ENCODE measurements at regions not wholly inside any gene's neighbourhood (a gene's known extent, or its start where the extent isn't known, plus 50 kb on each side); places are given as distances from the start of the nearest gene placed in this dataset.

DNA sequence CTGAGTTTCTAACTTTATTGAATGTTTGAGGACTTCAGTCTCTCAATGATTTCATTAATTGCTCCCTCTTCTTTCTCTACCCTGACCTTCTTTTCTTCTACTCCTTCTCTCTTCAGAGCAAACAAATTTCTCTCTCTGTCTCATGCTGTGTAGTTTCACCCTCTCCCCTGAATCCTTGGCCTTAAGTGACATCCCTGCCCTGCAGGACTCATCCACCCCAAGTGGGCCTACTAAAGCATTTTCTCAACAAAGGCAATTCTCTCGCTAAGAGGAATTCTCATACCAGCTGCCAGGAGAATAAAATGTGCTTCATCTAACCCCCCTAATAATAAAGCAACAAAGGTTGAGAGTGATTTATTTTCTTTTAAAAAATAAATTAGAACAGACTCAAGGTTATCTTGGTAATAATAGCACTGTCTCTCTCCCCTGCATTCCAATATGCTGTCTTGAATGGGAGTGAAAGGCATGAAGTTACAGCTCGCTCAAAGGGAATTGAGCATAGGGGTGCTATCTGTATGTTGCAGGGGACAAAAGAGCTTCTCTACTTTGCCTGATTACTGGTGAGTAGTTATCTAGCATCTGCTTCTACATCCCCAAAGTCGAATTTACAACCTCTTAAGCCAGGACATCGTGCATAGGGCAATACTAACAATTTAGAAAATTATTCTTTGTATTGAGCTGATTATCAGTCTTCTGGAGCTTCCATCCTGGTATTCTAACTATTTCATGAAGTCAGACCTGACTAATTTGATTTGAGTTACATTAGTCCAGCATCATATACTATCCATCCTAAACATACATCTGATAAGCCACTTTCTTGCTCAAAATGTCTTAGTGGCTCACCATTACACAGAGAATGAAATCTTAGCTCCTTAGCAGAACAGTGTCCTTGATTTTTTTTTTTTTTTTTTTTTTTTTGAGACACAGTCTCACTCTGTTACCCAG lies 76.9 kb upstream of the DNAJC19 start:
- TF ChIP-seq CEBPB (IDR thresholded peaks at IDR 0.05) = no peak
- TF ChIP-seq NFIC (IDR thresholded peaks at IDR 0.05) = no peak
- TF ChIP-seq RAD21 (IDR thresholded peaks at IDR 0.05; ENCODE audit: low read depth) = no peak
- TF ChIP-seq EGR1 (IDR thresholded peaks at IDR 0.05) = no peak
- TF ChIP-seq, protein P1, sequence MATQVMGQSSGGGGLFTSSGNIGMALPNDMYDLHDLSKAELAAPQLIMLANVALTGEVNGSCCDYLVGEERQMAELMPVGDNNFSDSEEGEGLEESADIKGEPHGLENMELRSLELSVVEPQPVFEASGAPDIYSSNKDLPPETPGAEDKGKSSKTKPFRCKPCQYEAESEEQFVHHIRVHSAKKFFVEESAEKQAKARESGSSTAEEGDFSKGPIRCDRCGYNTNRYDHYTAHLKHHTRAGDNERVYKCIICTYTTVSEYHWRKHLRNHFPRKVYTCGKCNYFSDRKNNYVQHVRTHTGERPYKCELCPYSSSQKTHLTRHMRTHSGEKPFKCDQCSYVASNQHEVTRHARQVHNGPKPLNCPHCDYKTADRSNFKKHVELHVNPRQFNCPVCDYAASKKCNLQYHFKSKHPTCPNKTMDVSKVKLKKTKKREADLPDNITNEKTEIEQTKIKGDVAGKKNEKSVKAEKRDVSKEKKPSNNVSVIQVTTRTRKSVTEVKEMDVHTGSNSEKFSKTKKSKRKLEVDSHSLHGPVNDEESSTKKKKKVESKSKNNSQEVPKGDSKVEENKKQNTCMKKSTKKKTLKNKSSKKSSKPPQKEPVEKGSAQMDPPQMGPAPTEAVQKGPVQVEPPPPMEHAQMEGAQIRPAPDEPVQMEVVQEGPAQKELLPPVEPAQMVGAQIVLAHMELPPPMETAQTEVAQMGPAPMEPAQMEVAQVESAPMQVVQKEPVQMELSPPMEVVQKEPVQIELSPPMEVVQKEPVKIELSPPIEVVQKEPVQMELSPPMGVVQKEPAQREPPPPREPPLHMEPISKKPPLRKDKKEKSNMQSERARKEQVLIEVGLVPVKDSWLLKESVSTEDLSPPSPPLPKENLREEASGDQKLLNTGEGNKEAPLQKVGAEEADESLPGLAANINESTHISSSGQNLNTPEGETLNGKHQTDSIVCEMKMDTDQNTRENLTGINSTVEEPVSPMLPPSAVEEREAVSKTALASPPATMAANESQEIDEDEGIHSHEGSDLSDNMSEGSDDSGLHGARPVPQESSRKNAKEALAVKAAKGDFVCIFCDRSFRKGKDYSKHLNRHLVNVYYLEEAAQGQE (IDR thresholded peaks at IDR 0.05; ENCODE audit: low read depth) = no peak
- TF ChIP-seq EP300 (IDR thresholded peaks at IDR 0.05; ENCODE audit: borderline replicate concordance) = no peak
- TF ChIP-seq YY1 (IDR thresholded peaks at IDR 0.05; ENCODE audit: low read depth) = no peak
- TF ChIP-seq, protein P2, sequence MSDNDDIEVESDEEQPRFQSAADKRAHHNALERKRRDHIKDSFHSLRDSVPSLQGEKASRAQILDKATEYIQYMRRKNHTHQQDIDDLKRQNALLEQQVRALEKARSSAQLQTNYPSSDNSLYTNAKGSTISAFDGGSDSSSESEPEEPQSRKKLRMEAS (IDR thresholded peaks at IDR 0.05) = no peak
- no peak for TF ChIP-seq FOXM1 (IDR thresholded peaks at IDR 0.05; ENCODE audit: borderline replicate concordance, low read depth)
